ENCODE measurements at regions not wholly inside any gene's neighbourhood (a gene's known extent, or its start where the extent isn't known, plus 50 kb on each side); places are given as distances from the start of the nearest gene placed in this dataset.

DNA sequence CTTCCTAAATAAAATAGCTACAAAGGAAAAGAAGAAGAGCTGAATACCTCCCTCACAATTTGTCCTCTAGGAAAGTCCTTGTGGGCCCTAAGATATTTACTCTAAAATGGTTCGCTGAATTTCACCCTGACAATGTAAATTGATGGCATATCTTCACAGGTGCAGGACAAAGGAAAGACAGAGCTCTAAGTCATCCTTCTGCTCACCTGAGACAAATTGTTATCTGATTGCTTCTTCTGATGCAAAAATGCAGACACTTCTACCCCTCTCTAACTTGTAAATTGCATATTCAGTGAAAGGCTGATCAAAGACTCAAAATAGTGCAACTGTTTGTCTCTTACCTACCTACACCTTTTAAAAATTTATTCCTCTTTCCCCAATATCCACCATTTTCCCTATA, 747.2 kb upstream of the PRR20A start (continued):
- TF ChIP-seq, protein P1, sequence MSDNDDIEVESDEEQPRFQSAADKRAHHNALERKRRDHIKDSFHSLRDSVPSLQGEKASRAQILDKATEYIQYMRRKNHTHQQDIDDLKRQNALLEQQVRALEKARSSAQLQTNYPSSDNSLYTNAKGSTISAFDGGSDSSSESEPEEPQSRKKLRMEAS (IDR thresholded peaks at IDR 0.05): no peak

DNA sequence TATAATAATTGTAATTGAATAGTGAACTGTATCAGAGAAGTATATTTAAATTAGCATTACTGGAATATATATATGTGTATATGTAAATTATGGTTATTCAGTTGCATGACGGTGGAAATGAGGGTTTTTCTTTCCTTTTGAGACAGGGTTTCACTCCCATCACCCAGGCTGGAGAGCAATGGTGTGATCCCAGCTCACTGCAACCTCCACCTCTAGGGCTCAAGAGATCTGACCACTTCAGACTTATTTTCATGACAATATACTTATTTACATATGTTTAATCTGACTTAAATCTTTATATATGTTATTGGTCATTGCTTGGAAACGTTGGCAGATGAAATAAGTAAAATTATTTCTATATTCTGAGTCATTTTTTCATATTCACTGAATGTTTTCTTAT, 744.4 kb upstream of the PRR20A start:
- TF ChIP-seq, protein P2, sequence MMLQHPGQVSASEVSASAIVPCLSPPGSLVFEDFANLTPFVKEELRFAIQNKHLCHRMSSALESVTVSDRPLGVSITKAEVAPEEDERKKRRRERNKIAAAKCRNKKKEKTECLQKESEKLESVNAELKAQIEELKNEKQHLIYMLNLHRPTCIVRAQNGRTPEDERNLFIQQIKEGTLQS (IDR thresholded peaks at IDR 0.05): no peak
- TF ChIP-seq NR2F2 (IDR thresholded peaks at IDR 0.05) (no peak), GABPA (IDR thresholded peaks at IDR 0.05 in 1 of 2, conservative IDR thresholded peaks at IDR 0.05 in 1 of 2) (no peak), RAD21 (IDR thresholded peaks at IDR 0.05) (no peak), RXRA (IDR thresholded peaks at IDR 0.05) (no peak), TAF1 (conservative IDR thresholded peaks at IDR 0.05) (no peak), JUND (IDR thresholded peaks at IDR 0.05) (no peak), FOXA2 (IDR thresholded peaks at IDR 0.05) (no peak), EGR1 (IDR thresholded peaks at IDR 0.05; ENCODE audit: low read depth in 2 of 2) (no peak), HNF4A (conservative IDR thresholded peaks at IDR 0.05) (no peak), YY1 (IDR thresholded peaks at IDR 0.05) (no peak), HNF4G (IDR thresholded peaks at IDR 0.05) (no peak), SP1 (IDR thresholded peaks at IDR 0.05) (no peak)
- TF ChIP-seq, protein P3, sequence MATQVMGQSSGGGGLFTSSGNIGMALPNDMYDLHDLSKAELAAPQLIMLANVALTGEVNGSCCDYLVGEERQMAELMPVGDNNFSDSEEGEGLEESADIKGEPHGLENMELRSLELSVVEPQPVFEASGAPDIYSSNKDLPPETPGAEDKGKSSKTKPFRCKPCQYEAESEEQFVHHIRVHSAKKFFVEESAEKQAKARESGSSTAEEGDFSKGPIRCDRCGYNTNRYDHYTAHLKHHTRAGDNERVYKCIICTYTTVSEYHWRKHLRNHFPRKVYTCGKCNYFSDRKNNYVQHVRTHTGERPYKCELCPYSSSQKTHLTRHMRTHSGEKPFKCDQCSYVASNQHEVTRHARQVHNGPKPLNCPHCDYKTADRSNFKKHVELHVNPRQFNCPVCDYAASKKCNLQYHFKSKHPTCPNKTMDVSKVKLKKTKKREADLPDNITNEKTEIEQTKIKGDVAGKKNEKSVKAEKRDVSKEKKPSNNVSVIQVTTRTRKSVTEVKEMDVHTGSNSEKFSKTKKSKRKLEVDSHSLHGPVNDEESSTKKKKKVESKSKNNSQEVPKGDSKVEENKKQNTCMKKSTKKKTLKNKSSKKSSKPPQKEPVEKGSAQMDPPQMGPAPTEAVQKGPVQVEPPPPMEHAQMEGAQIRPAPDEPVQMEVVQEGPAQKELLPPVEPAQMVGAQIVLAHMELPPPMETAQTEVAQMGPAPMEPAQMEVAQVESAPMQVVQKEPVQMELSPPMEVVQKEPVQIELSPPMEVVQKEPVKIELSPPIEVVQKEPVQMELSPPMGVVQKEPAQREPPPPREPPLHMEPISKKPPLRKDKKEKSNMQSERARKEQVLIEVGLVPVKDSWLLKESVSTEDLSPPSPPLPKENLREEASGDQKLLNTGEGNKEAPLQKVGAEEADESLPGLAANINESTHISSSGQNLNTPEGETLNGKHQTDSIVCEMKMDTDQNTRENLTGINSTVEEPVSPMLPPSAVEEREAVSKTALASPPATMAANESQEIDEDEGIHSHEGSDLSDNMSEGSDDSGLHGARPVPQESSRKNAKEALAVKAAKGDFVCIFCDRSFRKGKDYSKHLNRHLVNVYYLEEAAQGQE (IDR thresholded peaks at IDR 0.05): no peak
- TF ChIP-seq, protein P4, sequence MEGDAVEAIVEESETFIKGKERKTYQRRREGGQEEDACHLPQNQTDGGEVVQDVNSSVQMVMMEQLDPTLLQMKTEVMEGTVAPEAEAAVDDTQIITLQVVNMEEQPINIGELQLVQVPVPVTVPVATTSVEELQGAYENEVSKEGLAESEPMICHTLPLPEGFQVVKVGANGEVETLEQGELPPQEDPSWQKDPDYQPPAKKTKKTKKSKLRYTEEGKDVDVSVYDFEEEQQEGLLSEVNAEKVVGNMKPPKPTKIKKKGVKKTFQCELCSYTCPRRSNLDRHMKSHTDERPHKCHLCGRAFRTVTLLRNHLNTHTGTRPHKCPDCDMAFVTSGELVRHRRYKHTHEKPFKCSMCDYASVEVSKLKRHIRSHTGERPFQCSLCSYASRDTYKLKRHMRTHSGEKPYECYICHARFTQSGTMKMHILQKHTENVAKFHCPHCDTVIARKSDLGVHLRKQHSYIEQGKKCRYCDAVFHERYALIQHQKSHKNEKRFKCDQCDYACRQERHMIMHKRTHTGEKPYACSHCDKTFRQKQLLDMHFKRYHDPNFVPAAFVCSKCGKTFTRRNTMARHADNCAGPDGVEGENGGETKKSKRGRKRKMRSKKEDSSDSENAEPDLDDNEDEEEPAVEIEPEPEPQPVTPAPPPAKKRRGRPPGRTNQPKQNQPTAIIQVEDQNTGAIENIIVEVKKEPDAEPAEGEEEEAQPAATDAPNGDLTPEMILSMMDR (IDR thresholded peaks at IDR 0.05; ENCODE audit: low read depth, low read length, missing input control): no peak
- TF ChIP-seq, protein P1 (IDR thresholded peaks at IDR 0.05): no peak
- TF ChIP-seq, protein P5, sequence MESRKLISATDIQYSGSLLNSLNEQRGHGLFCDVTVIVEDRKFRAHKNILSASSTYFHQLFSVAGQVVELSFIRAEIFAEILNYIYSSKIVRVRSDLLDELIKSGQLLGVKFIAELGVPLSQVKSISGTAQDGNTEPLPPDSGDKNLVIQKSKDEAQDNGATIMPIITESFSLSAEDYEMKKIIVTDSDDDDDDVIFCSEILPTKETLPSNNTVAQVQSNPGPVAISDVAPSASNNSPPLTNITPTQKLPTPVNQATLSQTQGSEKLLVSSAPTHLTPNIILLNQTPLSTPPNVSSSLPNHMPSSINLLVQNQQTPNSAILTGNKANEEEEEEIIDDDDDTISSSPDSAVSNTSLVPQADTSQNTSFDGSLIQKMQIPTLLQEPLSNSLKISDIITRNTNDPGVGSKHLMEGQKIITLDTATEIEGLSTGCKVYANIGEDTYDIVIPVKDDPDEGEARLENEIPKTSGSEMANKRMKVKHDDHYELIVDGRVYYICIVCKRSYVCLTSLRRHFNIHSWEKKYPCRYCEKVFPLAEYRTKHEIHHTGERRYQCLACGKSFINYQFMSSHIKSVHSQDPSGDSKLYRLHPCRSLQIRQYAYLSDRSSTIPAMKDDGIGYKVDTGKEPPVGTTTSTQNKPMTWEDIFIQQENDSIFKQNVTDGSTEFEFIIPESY (IDR thresholded peaks at IDR 0.05): no peak
- no peak for DNase-seq (ENCODE audit: low spot score)
- Histone ChIP-seq H3K27ac (ENCODE audit: low read depth in 1 of 2, low read length in 2 of 2) (no peak overlapping the region), H3K36me3 (ENCODE audit: control insufficient read depth in 4 of 4, insufficient read depth in 3 of 4, low read depth in 1 of 4, low read length in 3 of 4) (no peaks in the 10 kb centered on the region), H3K9ac (ENCODE audit: low read depth in 1 of 2, low read length in 2 of 2) (no peak overlapping the region), H3K4me3 (ENCODE audit: low read depth in 1 of 3, low read length in 3 of 3) (no peak overlapping the region), H3K27me3 (ENCODE audit: control insufficient read depth in 4 of 4, insufficient read depth in 4 of 4, low read length in 3 of 4) (no peaks in the 10 kb centered on the region), H3K9me3 (ENCODE audit: control insufficient read depth in 4 of 4, low read length in 3 of 4) (no peaks in the 10 kb centered on the region), H3K4me1 (ENCODE audit: control insufficient read depth in 4 of 4, insufficient read depth in 4 of 4, low read length in 3 of 4) (no peaks in the 10 kb centered on the region)
- 38% methylated on average over 2 of the region's 2 CpGs for WGBS
